Eye (tissue), 1 donor: ENCODE measurements at regions not wholly inside any gene's neighbourhood (a gene's known extent, or its start where the extent isn't known, plus 50 kb on each side); places are given as distances from the start of the nearest gene placed in this dataset.
"Not testable (repeated sequence)": the region's sequence is repeated elsewhere in the genome, so short reads cannot be mapped to it uniquely, and the experiment has no call there.

Experiments used
- DNase-seq: peaks from one replicate; pipeline ENCODE4 v3.0.0-alpha.2; 2015

DNA sequence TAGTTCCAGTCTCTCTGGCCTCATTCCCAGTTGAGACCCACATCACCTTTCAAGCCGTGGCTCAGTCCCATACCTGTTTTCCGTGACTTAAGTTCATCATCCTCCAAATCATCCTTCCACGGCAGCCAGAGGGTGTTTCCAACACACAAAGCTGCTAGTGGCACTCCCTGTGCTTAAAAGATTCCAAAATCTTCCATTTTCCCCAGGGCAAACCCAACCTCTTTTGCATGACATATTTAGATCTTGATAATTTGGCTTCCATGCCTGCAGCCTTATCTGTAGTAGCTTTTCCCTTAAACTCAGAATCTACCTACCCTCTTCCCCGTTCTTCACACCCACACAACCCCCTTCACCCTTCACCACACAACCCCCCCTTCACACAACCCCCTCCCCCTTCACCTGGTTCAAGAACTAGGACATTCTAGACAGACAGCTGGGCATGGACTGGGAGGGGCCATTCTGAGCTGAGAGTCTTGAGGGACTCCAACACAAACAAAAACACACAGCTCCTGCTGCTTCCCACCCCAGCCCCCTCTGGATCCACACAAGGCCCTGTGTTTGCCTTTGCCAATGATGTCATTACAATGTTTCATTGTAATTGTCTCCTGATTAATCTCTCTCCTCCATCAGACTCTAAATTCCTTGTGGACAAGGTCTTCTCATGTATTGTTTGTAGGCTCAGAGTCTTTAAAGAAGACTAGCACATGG, 268.2 kb downstream of the SH3GL2 start:
- DNase-seq = no peak

DNA sequence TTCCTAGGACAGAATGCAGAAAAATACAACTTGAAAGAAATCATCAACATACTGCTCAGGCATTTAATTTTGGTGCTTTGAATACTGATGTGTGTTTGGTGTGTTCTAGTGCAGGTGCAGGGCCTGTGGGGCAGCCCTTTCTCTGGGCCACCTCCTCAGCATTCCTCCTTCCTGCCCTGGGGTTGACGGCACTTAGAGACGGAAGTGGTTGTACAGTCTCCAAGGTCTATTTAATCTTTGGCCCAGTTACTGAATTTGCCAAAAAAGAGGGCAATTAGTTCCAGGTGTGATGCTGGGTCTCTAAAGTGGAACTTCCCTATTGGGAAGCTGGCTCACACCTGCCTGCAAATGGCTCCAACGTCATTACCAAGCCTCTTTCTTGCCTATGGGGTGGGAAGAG, 269.0 kb downstream of the SH3GL2 start:
- no peak for DNase-seq

DNA sequence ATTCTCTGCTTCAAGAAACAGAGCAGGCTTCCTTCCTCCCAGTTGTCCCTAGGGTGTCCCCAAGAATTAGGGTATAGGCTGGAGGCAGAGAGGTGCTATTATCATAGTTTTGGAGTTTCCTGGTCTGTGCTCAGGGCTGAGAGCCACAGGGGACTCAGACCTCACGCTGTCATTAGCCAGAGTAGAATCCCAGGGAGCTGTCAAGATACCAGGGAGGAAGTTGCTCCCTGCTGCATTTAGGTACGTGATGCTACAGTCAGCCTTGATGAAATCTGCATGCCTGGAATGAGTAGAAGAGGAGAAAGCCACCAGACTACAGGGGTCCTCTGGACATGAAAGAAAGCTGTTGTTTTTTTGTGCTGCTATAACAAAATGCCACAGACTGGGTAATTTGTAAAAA, 273.2 kb downstream of the SH3GL2 start:
- no peak for DNase-seq

DNA sequence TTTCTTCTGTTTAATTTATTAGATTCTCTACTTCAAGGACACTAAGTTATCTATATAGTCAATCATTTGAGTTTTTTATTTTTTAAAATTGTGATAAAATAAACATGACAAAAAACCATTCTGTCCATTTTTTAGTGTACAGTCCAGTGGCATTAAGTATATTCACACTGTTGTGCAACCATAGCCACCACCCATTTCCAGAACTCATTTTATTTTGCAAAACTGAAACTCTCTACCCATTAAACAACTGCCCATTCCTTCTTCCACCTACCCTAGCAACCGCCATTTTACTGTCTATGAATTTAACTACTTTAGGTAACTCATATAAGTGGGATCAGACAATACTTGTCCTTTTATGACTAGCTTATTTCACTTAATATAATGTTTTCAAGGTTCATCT, 275.6 kb downstream of the SH3GL2 start:
- DNase-seq = no peak

DNA sequence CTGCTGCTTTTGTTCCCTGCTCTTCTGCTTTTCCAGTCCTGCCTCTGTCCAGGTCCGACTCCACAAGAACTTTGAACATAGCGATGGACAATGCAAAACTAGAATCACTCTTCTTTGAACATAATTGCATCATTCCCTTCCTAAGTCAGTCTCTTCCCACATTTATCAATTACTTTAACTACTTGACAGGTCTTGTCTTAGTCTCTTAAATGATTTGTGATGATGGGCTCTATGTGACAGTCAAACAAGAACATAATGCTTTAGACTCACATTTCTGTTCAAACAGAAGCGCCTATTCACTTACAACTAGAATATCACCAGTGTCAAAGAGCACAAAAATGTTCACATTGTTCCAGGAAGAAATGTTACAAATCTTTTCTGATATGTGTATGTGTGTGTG, 278.1 kb downstream of the SH3GL2 start:
- DNase-seq = no peak

DNA sequence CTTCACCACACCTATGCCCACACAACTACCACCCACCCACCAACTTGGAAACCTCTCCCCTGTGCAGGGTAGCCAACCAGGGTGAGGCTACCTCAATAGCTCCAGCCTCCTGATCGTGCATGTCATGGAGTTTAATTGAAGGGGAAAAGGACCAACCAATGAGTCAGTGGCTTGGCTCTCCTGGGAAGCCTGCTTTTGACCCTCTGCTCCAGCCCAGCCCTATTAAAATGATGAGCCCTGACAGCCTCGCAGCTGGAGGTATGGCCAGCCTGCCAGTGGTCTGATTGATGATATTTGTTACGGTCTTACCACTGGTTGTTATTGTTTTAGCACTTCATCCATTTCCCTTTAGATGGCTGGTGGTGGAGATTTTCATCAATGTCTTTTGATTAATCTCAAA, 280.4 kb downstream of the SH3GL2 start:
- DNase-seq = peak; percentile 36

DNA sequence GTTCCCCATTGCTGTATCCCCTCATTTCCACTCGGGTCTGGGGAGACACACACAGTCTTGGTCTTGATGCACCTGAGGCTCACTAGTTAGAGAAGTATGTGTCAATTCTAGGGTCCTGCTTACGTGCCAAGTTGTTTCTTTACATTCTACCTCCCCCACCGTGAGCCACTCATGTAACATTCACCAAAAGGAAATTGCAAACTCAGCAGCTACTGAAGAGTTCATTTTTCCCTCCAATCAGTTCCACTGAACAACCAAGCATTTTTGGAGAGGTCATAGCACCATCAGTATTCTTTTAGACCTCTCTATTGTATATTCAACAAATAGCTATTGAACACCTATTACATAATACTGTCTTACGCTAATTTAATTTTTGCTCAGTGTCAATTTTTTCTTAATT, 281.1 kb downstream of the SH3GL2 start:
- no peak for DNase-seq

DNA sequence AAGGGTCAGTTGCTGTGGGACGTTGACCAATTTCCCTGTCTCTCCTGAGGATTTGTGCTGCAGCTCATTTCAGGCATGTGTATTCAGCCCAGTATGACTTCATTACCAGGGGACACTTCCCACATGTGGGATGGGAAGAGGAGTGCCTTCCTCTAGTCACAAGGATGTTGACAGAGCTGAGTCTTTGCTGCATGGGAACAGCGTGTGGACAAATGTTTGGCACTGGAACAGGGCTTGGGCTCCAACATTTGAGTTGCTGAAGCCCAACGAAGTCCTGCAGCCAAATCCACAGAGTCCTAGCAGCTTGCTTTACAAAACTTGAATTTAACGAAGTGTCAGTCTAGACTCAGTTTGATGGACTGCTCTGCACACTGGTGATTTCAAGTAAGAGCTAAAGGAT, 283.2 kb downstream of the SH3GL2 start:
- no peak for DNase-seq

DNA sequence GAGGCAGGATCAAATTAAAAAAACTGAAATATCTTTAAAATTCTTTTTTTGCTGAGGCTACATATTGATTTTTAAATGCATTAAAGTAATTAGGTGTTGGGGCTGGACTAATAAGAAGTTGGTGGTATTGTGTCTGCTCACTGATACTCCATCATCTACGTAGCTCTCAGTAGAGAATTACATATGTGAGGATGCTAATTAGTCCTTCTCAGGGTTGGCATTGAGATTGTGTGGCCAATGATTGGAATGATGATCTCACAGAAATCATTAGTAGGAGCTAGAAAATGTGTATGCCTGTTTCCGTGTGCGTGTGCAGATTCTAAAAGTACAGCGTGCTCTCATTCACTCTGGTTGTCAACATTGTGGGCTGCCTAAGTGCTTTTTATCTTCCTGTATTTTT, 283.8 kb downstream of the SH3GL2 start:
- no peak for DNase-seq

DNA sequence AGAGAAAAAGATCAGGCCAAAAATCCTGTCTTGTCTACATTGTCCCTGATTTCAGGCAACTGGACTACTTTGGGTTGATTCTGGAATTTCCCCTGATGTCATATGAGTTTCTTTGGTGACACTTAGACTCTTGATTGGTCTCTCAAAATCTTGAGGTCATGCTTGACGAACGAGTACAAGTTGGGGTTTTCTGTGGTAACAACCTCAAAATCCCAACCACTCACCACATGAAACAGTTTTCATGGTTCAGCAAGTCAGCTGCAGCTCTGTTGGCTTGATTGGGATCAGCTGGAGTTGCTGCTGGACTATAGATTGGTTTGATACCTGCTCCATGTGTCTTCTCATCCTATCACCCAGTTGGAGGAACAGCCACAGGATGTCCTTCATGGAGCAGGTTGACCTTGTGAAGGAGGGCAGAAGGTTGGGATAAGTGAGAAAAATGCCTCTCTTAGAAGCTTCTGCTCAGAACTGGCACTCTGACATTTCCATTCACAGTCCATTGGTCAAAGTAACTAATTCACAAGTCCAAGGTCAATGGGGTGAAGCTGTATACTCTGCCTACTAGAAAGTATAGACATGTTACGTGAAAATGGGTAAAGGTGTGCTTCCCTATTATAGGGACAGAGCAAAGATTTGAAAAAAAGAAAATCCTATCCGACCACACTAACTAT, 284.5 kb downstream of the SH3GL2 start:
- no peak for DNase-seq

DNA sequence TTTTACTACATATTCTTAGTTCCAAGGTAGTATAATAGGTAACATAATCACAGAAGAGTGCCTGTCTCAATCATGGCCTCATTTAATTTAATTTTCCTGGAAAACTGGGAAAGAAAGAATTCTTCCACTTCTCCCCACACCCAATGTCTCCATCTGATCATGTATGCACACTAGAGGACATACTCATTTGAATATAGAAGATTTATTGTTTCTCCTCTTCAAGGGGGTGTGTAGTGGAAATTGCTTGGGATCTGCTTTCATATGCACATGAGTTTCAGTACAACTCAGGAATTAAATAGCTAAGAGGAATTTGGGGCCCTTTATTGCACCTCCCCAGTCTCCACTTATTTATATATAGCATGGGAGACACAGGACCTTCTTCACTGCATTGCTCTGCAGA, 285.1 kb downstream of the SH3GL2 start:
- DNase-seq = no peak

DNA sequence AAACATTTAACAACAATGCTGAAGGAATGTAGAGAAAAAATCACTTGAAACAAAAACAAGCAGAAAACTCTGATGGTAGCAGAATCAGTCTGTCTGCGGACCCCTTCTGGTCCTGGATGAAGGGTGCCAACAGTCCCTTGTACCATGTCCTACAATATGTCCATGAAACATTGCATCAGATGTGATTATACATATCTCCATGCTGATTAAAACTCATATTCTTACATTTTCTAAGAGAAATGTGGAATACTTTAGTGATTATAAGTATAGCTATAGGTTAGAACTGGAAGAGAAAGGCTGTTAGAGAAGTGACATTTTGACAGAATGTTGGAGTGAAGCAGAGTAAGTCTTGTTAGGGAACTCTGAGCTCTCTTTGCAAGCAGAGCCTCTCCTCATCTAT, 286.1 kb downstream of the SH3GL2 start:
- no peak for DNase-seq

DNA sequence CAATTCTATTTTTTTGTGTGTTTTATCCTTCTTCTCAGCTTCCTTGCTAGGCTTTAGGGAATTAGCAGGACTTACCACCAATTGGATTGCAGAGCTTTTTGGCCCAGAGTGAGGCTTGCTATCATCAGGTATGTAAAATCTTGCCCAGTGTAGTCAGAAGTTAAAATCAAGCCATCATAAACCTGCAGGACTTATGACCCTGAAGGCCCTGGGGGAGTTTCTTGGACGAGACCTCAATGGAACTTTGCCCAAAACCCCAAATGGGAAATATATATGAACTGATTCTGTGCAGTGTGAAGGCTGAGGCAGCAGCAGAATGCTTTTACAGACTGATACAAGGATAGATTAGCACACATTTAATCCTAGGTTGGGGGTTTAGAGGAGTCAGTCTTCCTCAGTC, 287.0 kb downstream of the SH3GL2 start:
- DNase-seq = no peak

DNA sequence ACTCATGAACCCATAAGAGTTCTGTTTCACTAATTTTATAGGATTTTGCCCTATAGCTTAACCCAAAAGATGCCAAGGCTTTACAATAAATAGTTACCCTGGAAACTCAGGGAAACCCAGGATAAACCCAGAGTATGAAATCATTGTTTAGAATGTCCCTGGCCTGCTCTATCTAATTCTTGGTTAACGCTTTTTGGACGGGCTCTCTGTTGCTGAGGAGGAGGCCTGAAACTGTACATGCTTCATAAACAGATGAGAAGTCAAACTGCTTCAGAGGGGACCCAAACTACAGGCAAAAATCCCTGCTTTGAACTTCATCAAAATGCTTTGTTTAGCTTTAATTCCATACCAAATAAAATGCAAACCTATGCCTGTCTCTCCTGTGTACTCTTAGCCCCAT, 291.9 kb downstream of the SH3GL2 start:
- no peak for DNase-seq

DNA sequence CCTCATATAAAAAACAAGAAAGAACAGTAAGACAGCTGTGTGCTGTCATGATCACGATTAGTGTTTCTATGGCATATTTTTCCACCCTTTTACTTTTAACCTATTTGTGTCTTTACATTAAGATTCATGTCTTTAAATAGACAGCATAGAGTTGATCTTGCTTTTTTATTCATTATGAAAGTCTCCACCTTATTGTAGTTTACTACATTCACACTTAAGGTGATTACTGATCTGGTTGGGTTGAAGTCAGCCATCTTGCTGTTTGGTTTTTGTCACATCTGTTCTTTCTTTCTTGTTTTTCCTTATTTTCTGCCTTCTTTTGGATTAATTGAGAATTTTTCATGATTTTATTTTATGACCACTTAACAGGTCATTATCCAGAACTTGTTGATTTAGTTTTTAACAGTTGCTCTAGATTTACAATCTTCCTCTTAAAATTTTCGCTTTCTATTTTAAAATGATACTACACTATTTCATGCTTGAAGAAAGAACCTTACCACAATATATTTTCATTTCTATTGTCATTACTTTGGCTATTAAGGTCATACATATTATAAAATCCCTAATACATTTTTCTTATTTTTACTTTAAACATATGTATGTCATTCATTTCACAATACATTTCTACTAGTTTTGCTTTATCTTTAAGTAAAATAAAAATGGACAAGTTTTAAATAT, 292.5 kb downstream of the SH3GL2 start:
- no peak for DNase-seq

DNA sequence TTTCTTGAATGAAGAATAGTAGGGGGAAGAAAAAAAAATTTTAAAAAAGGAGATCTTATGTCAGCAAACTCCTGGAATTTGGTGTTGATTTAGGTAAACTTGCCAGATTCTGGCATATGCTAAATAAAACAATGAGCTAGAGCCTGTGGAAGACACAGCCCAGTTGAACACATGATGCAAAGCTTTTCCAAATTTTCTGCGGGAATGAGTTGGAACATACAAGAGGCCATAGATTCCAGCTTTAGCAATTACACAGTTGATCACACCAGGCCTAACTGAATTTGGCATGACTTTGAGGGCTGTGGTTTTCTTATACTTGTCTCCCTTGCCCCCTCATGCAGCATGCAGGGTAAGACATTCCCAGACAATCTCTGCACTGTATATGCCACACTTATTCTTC, 297.0 kb downstream of the SH3GL2 start:
- no peak for DNase-seq

DNA sequence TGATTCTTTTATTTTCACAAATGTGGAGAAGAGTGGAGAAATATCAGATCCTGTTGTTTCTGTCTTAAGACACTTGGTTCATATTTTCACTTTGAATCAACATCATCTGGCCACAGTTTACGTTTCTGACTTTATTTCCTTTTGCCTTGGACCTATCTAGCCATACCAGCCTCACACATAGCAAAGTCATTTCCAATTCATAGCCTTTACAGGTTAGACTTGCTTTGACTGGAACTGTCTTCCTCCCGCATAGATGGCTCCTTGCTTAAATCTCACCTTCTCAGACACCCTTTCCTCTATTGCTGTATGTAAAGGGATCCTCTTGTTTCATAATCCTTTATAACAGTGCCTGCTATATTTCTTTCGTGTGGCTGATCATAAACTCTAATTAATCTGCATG, 297.8 kb downstream of the SH3GL2 start:
- no peak for DNase-seq

DNA sequence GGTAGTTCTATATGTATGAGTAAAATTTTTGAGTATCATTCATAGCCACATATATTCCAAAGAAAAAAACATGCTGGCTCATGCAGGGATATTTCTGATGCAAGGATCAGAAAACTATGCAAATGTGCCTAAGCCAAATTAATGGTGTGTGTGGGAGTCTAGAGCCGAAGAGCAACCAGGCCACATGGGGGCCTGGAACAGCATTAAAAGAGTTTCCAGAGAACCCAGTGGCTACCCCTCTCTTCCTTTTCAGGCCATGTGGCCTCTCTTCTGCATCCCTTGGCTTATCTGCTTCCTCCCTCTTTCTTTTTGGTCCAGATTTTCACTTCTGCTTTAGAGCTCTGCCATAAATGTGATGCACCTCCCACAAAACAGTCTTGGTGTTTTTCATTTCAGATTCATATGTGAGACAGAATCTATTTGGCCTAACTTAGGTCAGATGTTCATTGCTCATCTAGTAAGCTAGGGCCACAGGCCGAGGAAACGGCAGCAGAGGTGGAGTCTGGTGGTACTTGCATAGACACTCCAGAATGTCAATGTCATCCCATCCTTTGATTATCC, 300.0 kb downstream of the SH3GL2 start:
- no peak for DNase-seq

DNA sequence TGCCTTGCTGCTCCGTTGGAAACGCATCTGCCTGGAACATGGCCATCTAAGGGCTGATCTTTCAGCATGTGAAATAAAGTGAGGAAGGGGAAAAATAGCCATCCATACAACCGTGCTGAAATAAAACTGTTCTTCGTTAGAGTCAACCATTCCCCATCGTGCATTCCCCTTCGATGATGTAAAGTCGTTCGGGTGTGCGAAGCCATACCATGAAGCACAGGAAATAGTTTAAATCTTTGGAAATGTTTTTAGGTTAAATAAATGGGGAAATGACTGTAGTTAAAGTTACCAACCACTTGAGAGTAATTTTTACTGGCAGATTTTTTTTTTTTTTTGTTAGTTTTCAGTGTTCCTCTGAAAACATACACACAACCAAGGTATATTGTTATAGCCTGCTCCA, 302.5 kb downstream of the SH3GL2 start:
- DNase-seq = no peak

DNA sequence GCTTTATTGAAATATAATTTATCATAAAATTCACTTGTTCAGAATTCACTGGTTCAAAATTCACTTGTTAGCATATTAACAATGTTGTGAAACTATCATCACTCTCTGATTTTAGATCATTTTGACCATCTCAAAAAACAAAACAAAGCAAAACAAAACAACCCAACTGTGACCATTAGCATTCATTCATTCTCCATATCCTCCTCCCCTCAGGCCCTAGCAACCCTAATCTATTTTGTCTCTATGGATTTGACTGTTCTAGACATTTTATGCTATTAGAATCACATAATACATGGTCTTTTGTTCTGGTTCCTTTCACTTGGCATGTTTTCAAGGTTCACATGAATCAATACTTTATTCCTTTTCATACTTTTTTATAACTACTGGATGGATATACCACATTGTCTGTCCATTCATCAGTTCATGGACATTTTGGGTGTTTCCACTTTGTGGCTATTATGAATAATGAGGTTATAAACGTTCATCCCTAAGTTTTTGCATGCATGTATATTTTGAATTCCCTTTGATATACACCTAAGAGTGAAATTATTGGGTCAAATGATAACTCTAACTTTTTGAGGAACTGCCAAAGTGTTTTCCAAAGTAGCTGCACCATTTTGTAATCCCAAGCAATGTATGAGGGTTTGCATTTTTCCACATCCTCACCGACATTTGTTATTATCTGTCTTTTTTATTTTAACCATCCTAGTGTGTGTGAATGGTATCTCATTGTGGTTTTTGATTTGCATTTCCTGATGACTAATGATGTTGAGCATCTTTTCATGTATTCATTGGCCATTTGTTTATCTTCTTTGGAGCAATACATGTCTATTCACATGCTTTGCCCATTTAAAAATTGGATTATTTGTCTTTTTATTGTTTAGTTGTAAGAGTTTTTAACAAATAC, 304.1 kb downstream of the SH3GL2 start:
- no peak for DNase-seq

DNA sequence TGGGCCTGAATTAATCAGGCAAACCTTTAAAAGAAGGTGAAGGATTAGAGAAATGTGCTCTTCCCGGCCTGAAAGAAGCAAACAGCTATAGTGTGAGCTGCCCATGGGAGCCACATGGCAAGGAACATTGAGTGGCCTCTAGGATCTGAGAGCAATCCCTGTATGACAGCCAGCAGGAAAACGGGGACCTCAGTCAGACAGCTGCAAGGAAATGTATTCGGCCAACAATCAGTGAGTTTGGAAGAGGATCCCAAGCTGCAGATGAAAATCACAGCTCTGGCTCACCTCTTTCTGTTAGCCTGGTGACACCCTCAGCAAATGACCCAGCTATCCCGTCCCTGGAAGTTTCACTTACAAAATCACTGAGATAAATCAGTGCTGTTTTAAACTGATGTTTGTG, 309.2 kb downstream of the SH3GL2 start:
- no peak for DNase-seq

DNA sequence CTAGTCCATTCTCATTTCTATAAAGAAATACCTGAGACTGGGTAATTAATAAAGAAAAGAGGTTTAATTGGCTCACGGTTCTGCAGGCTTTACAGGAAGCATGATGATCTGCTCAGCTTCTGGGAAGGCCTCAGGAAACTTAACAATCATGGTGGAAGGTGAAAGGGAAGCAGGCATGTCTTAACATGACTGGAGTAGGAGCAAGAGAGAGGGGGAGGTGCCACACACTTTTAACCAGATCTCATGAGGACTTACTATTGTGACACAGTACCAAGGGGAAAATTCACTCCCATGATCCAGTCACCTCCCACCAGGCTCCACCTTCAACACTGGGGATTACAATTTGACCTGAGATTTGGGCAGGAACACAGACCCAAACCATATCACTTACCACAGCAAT, 310.1 kb downstream of the SH3GL2 start:
- not testable (repeated sequence) for DNase-seq
